H54 (cell line): ENCODE measurements at regions not wholly inside any gene's neighbourhood (a gene's known extent, or its start where the extent isn't known, plus 50 kb on each side); places are given as distances from the start of the nearest gene placed in this dataset.
"Not testable (repeated sequence)": the region's sequence is repeated elsewhere in the genome, so short reads cannot be mapped to it uniquely, and the experiment has no call there.

Experiments used
- DNase-seq: peaks from one replicate; pipeline ENCODE4 v3.0.0; 2011; ENCODE audit warnings: low spot score, mixed read lengths; ENCODE audit not compliant: insufficient read length
- FAIRE-seq: peaks from 3 replicates; lab custom pipeline; 2011; peaks lifted over from hg19 to GRCh38; lab: Jason Lieb, UNC
- POLR2A ChIP-seq: IDR thresholded peaks from 2 replicates; pipeline ENCODE4 v1.6.1; 2011; ENCODE audit warnings: low read depth, mild to moderate bottlenecking, low read length

DNA sequence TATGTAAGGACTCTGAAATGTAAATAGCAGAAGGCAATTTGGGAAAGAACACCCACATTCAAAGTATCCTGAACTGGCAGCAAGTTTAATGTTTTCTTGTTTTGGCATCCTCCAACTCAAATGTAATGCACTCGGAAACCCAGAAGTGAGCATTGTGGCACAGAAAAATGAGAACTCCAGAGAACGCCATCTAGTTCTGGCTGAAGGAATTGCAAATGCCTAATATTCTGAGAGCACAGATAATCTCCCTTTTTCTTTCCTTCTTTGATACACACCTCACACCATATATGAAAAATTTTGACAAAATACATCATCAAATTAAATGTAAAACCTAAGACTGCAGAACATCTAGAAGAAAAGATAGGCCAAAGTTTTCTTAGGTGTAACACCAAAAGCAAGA, 52.1 kb downstream of the PWWP3B start:
- TF ChIP-seq POLR2A = no peak
- DNase-seq (no peak), FAIRE-seq (no peak)

DNA sequence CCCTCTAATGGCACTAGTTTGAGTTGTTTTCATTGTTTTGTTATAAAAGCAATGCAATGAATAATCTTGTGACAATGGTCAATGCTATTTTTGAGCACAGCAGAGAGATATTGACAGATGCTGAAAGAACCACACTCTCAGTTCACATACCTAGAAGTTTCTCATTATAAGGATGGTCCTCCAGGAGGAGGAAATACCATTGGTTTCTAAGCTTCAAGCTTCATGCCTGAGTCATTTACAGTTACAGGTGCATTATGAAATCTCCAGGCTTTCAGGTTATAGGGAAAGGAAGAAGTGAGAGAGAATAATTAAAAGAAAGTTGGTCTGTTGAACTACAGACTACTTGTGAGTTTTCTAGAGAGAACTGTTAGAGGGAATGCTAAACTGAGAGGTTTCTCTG, 75.3 kb downstream of the PWWP3B start:
- TF ChIP-seq POLR2A = no peak
- DNase-seq (no peak), FAIRE-seq (no peak)

DNA sequence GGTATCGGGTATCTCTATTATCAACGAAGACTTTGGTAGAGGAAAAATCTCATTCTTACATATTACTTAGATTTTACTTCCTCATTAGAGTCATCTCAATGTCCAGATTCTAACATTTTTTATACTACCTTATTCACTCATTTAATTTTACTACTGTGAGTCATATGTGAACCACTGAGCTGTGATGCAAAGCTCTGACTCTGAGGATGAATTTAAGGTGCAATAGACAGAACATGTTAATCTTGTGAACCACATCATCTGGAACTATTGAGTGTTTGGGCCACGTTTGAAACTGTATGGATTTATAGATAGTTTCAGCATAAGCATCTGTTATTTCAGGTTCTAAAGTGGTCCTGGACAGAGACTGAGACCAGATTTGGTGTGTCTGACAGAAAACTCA, 78.4 kb downstream of the PWWP3B start:
- no peak for FAIRE-seq
- no peak for TF ChIP-seq POLR2A
- DNase-seq = no peak

DNA sequence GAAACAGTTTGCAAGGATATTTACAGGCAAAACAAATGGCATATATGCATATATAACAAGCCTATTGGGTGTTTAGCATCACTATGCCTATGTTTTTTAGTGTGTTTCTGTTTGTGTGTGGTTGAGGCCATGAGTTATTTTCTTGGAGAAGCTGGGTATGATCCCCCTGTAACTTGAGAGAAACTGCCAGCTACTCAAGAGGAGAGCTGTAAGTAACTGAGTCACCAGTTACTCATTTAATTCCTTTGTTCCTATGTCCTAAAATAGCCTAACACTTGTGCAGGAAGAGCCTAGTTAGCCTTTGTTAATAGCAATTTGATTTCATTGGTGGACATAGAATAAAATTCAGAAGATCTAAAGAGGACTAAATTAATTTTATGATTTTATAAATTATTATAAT, 79.1 kb downstream of the PWWP3B start:
- no peak for DNase-seq
- TF ChIP-seq POLR2A = no peak
- FAIRE-seq = no peak

DNA sequence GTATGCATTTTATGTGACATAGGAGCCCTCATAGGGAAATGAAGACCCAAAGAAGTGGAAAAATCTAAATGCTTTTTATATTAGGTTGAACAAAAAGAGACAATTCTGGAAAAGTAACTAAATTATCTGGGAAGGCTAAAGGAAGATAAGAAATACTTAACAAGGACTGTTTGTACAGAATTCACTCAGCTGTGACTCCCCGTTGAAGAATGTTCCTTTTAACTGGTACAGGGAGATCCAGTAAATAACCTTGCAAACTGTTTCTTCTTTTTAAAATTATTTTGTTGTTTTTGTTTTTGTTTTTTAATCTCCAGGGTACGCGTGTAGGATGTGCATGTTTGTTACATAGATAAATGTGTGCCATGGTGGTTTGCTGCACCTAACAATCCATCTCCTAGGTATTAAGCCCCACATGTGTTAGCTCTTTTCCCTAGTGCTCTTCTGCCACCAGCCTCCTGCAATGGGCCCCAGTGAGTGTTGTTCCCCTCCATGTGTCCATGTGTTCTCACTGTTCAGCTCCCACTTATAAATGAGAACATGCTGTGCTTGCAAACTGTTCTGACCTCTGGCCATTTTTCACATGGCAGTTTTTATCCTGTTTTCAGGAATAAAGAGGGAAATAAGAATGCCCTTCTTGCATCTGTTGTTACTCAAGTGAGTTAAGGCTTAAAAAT, 81.7 kb downstream of the PWWP3B start:
- FAIRE-seq (no peak), DNase-seq (no peak)
- TF ChIP-seq POLR2A = no peak

DNA sequence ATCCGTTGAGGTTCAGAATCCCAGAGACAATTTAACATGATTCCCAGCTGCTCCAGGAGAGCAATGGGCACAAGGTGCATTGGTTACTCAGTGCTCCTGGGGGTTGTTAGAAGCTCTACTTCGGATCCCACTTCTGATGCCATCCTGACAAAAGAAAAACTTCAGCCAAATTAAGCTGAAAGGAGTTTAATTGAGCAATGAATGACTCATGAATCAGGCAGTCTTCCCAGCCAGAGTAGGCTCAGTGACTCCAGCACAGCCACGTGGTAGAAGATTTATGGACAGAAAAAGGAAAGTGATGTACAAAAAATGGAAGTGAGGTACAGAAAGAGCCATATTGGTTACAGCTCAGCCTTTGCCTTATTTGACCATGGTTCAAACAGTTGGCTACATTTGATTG, 95.7 kb downstream of the PWWP3B start:
- FAIRE-seq = no peak

DNA sequence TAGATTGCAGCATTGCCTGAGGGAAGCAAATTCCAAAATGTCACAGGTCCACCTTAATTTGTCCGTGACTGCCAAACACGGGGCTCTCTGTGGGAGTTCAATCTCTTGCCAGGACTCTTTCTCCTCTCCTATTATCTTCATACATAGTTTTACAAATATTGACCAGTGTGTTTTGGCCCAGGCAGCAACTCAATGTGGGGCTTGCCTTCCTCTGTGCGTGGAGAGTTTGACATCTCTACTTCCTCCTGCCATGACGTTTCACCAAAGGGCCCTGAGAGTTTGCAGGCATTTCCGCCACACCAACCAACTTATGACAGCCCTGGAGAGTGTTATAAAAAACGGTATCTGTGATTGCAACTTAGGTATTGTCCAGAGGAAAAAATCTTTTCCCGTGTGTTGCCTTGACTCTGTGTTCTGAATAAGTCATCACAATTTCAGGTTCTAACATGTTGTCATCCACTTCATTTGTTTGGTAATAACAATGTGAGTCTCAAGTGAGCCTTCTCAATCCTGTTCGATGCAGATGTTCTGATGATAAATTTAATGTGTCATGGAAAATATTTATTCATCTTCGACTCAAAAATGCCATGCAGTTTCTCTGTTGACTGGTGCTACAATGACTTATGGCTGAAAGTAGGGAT, 106.0 kb downstream of the PWWP3B start:
- FAIRE-seq, DNase-seq: not testable (repeated sequence)

More for the DNA sequence above, 95.7 kb downstream of the PWWP3B start:
- no peak for TF ChIP-seq POLR2A
- DNase-seq = no peak

DNA sequence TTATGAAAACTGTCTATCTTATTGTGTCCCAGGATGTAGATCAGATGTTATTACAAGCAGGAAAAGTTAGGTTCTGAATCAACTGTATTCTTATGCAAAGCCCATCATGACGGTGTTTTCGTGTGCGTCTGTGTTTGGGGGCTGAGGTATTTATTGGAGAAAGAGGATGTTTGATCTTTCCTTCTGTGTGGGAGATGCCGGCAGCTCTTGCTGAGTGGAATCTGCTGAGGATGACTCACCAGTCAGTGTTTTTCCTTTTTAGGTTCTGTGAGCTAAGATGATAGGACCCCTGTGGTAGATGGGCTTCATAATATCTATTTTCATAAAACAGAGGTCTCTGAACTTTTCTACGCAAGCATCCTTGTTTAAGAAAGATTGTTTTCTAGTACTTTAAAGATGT, 107.1 kb downstream of the PWWP3B start:
- DNase-seq, FAIRE-seq: not testable (repeated sequence)

DNA sequence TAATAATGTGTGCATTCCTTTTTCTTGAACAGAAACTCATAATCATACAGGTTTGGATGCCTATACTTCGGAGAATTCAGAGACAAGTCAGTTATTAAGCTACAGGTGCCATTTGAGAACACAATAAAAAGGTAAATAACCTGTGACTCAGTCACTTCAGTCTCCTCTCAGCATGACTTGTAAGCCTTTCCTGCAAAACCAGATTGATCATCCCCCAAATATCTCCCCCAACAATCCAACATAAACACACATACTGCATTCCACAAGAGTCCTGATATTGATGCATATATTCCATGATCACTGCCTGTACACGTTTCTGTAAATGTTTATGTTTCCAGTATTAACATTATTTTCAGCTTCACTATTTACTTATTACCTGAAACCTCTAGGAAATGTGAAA, 110.8 kb downstream of the PWWP3B start:
- TF ChIP-seq POLR2A = no peak
- FAIRE-seq (no peak), DNase-seq (no peak)

DNA sequence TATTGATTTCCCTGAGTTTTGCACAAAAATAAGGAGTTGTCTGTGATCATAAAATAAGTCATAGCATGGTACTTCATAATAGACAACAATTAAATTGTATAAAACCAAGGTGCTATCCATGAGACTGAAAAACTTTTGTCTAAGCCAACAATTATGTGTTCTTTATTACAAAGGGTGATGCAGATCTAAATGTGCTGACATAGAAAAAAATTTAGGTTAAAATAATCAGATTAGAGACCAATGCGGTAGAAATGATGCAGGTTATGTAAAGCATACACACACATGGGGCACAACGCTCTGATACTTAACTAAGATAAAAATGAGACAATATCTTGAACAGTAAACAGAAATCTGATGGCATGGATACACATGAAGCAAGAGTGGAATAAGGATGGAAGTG, 113.3 kb downstream of the PWWP3B start:
- no peak for FAIRE-seq

DNA sequence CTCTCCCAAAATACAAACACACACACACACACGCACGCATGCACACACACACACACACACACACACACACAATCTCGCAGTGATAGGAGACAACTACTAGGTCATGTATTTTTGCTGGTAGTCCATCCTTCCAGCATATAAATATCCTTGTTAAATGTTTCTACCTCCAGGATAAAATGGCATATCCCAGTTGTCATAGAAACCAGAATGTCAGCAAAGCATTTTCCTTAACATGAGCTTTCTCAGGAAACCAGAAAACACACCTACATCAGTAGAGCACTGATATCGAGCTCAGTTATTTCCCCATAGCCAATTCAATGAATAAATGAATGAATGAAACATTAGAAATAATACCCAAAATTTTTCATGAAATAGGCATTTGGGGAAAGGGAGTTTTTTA, 115.7 kb downstream of the PWWP3B start:
- DNase-seq = no peak
- no peak for TF ChIP-seq POLR2A
- FAIRE-seq = no peak

More for the DNA sequence above, 113.3 kb downstream of the PWWP3B start:
- DNase-seq = no peak
- no peak for TF ChIP-seq POLR2A

DNA sequence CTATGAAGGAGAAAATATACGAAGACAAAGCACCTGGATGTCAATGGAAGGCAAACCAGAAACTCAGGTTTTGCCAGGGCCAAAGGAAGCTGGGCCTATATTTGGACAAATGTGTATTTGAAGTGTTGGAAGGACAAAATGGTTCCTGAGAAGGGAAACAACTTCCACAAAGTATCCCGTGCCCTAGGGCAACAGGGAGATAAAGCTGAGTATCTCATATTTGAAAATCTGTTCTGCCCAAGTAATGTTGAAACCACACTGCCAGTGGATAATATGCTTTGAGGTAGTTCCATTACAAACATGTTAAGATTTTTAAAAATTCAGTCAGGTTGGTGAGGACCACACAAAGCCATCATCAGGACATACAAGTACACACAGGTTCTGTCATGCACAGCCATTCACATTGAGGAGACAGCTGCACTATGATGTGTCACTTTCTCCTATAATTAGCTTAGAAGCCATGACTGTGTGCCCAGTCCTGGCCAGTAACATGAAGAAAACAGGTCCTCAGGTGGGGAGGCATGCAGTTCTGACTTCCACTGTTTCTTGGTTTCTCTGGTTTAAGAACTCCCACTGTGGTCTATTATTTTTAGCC, 116.4 kb downstream of the PWWP3B start:
- no peak for FAIRE-seq
- no peak for TF ChIP-seq POLR2A
- DNase-seq = no peak

DNA sequence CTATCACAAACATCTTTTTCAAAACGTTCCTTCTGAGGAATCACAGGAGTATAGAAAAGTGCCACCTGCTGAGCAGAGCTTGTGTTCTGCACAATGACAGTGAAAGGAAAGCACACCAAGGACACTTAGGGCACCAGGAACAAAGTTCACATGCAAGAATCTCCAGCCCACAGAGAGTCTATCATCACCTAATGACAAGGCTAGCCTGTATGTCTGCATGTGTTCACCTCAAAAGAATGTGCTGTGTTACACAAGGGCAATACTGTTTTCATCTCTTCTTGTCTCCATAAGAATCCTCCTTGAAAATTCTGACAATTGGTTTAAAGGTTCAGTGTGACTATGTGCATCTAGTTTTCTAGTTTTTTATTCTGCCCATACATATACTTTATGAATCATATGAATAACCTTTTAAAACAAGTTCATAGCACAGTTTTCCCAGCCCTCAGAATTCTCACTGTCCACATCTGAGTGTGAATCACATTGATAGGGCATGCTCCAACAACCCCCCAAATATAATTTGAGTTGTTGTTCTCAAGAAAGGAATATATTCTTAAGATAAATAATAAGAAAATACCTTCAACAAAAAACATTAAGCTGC, 118.0 kb downstream of the PWWP3B start:
- DNase-seq = no peak
- TF ChIP-seq POLR2A = no peak
- FAIRE-seq = no peak

DNA sequence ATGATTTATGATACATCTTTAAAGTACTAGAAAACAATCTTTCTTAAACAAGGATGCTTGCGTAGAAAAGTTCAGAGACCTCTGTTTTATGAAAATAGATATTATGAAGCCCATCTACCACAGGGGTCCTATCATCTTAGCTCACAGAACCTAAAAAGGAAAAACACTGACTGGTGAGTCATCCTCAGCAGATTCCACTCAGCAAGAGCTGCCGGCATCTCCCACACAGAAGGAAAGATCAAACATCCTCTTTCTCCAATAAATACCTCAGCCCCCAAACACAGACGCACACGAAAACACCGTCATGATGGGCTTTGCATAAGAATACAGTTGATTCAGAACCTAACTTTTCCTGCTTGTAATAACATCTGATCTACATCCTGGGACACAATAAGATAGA, 122.7 kb downstream of the PWWP3B start:
- not testable (repeated sequence) for DNase-seq, FAIRE-seq

DNA sequence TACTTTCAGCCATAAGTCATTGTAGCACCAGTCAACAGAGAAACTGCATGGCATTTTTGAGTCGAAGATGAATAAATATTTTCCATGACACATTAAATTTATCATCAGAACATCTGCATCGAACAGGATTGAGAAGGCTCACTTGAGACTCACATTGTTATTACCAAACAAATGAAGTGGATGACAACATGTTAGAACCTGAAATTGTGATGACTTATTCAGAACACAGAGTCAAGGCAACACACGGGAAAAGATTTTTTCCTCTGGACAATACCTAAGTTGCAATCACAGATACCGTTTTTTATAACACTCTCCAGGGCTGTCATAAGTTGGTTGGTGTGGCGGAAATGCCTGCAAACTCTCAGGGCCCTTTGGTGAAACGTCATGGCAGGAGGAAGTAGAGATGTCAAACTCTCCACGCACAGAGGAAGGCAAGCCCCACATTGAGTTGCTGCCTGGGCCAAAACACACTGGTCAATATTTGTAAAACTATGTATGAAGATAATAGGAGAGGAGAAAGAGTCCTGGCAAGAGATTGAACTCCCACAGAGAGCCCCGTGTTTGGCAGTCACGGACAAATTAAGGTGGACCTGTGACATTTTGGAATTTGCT, 123.8 kb downstream of the PWWP3B start:
- not testable (repeated sequence) for FAIRE-seq, DNase-seq
